ENCODE measurements at regions not wholly inside any gene's neighbourhood (a gene's known extent, or its start where the extent isn't known, plus 50 kb on each side); places are given as distances from the start of the nearest gene placed in this dataset.
"Not testable (repeated sequence)": the region's sequence is repeated elsewhere in the genome, so short reads cannot be mapped to it uniquely, and the experiment has no call there.

- no peak for TF ChIP-seq CTCF (IDR thresholded peaks at IDR 0.05)
- Histone ChIP-seq H3K4me1 (no peaks in the 10 kb centered on the region), H3K27ac (no peak overlapping the region), H3K27me3 (ENCODE audit: low read depth) (no peaks in the 10 kb centered on the region), H3K36me3 (no peaks in the 10 kb centered on the region), H3K9me3 (no peaks in the 10 kb centered on the region), H3K4me3 (no peak overlapping the region)
- no peak for ATAC-seq
- intact Hi-C loops (cut with DNase I), result no loop called here
- no peak for DNase-seq
Measured at GRCh38 chr3:153640689-153641665, 479.0 kb downstream of the RAP2B start.

- H3K27ac ChIP-seq; DNase-seq; H3K4me1 ChIP-seq; ATAC-seq; H3K36me3 ChIP-seq; H3K9me3 ChIP-seq; intact Hi-C loops (cut with DNase I); H3K4me3 ChIP-seq; H3K27me3 ChIP-seq (ENCODE audit: low read depth): not testable (repeated sequence)
Measured at GRCh38 chr3:153642576-153642975, 478.6 kb upstream of the ARHGEF26 start.

- H3K9me3 ChIP-seq; H3K27ac ChIP-seq; H3K27me3 ChIP-seq (ENCODE audit: low read depth); ATAC-seq; H3K36me3 ChIP-seq; H3K4me1 ChIP-seq; intact Hi-C loops (cut with DNase I); H3K4me3 ChIP-seq; DNase-seq: not testable (repeated sequence)
Measured at GRCh38 chr3:153643471-153643870, 477.7 kb upstream of the ARHGEF26 start.

GRCh38 chr3:153649286-153649839, 471.8 kb upstream of the ARHGEF26 start:
- TF ChIP-seq CTCF (IDR thresholded peaks at IDR 0.05), result no peak
- no peaks in the 10 kb centered on the region for H3K27me3 ChIP-seq (ENCODE audit: low read depth)
- DNase-seq, result no peak
- no peaks in the 10 kb centered on the region for H3K36me3 ChIP-seq
- no peak for ATAC-seq
- no peak overlapping the region for H3K27ac ChIP-seq
- intact Hi-C loops (cut with DNase I), result no loop called here
- no peak overlapping the region for H3K4me3 ChIP-seq
- no peaks in the 10 kb centered on the region for H3K9me3 ChIP-seq
- no peaks in the 10 kb centered on the region for H3K4me1 ChIP-seq

- ATAC-seq (no peak), DNase-seq (no peak)
- Histone ChIP-seq H3K4me3 (no peak overlapping the region), H3K27me3 (ENCODE audit: low read depth) (no peaks in the 10 kb centered on the region), H3K9me3 (no peaks in the 10 kb centered on the region), H3K36me3 (no peaks in the 10 kb centered on the region), H3K4me1 (no peaks in the 10 kb centered on the region), H3K27ac (no peak overlapping the region)
- TF ChIP-seq CTCF (IDR thresholded peaks at IDR 0.05), result no peak
- intact Hi-C loops (cut with DNase I), result no loop called here
Measured at GRCh38 chr3:153652076-153652475, 469.1 kb upstream of the ARHGEF26 start.

GRCh38 chr3:153657046-153657445, 464.1 kb upstream of the ARHGEF26 start:
- intact Hi-C loops (cut with DNase I), result no loop called here
- ATAC-seq, result no peak
- no peak overlapping the region for H3K27ac ChIP-seq
- no peaks in the 10 kb centered on the region for H3K27me3 ChIP-seq (ENCODE audit: low read depth)
- DNase-seq, result no peak
- no peak for TF ChIP-seq CTCF (IDR thresholded peaks at IDR 0.05)
- no peaks in the 10 kb centered on the region for H3K9me3 ChIP-seq
- H3K36me3 ChIP-seq, result no peaks in the 10 kb centered on the region
- no peak overlapping the region for H3K4me3 ChIP-seq
- no peaks in the 10 kb centered on the region for H3K4me1 ChIP-seq
